ENCODE measurements at regions not wholly inside any gene's neighbourhood (a gene's known extent, or its start where the extent isn't known, plus 50 kb on each side); places are given as distances from the start of the nearest gene placed in this dataset.
"Not testable (repeated sequence)": the region's sequence is repeated elsewhere in the genome, so short reads cannot be mapped to it uniquely, and the experiment has no call there.

DNA sequence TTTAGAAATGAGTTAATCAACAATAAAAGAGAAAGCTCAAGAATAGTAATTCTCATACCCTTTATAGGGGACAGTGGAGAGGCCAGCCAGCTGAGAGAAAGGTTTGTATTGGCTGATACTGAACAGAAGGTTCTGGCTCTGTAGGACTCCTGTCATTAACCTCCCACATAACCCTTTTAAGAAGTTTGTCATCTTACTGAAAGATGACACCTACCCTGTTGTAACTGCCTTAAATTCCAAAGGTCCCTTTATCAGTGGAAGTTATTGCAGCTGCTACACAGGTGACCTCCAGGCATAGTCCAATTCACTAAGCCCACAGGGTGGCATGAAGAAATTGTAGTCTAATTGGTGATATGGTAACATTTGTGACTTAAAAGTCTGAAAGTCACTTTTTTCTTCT, 790.1 kb downstream of the TENT5A start:
- Mint-ChIP-seq H3K4me3 (no peak overlapping the region), H3K36me3 (ENCODE audit: low read depth) (no peaks in the 10 kb centered on the region), H3K27me3 (ENCODE audit: insufficient read depth) (no peaks in the 10 kb centered on the region), H3K4me1 (ENCODE audit: low read depth) (no peaks in the 10 kb centered on the region), H3K9me3 (no peaks in the 10 kb centered on the region), H3K27ac (no peak overlapping the region)
- no peak for TF ChIP-seq CTCF (IDR thresholded peaks at IDR 0.05)
- DNase-seq = no peak

DNA sequence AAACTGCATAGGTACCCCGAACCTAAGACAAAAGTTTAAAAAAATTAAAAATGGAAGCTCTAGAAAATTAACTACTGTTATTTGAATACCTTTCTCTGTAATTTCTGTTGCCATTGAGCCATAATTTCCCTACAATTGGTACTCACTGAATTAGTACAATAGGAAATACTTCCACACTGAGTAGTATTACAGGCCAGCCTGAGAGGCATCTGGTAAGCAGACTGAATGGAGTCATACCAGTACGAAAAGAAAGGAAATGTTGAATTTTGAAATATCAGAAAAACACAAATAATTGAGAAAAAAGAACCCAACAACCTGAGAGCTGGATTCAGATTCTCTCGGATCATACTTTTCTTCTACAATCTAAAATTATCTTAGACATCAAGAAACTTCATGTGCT, 791.3 kb downstream of the TENT5A start:
- no peaks in the 10 kb centered on the region for H3K36me3 Mint-ChIP-seq (ENCODE audit: low read depth)
- no peak for TF ChIP-seq CTCF (IDR thresholded peaks at IDR 0.05)
- H3K4me1 Mint-ChIP-seq (ENCODE audit: low read depth) = peaks cover 7% of the 10 kb centered on the region
- no peak overlapping the region for H3K4me3 Mint-ChIP-seq
- no peak overlapping the region for H3K27ac Mint-ChIP-seq
- H3K27me3 Mint-ChIP-seq (ENCODE audit: insufficient read depth) = no peaks in the 10 kb centered on the region
- H3K9me3 Mint-ChIP-seq = no peaks in the 10 kb centered on the region
- DNase-seq = no peak

- H3K9me3 Mint-ChIP-seq = no peaks in the 10 kb centered on the region
- no peak overlapping the region for H3K27ac Mint-ChIP-seq
- no peak for TF ChIP-seq CTCF (IDR thresholded peaks at IDR 0.05)
- no peaks in the 10 kb centered on the region for H3K36me3 Mint-ChIP-seq (ENCODE audit: low read depth)
- no peak overlapping the region for H3K4me3 Mint-ChIP-seq
- H3K4me1 Mint-ChIP-seq (ENCODE audit: low read depth) = peaks cover 7% of the 10 kb centered on the region
- H3K27me3 Mint-ChIP-seq (ENCODE audit: insufficient read depth) = no peaks in the 10 kb centered on the region
- DNase-seq = no peak
These were observed 793.4 kb downstream of the TENT5A start for GRCh38 chr6:80959034-80959433.

GRCh38 chr6:80956898-80957297, 795.6 kb downstream of the TENT5A start:
- Mint-ChIP-seq H3K4me3 (no peak overlapping the region), H3K27ac (no peak overlapping the region), H3K36me3 (ENCODE audit: low read depth) (no peaks in the 10 kb centered on the region), H3K9me3 (no peaks in the 10 kb centered on the region), H3K27me3 (ENCODE audit: insufficient read depth) (no peaks in the 10 kb centered on the region), H3K4me1 (ENCODE audit: low read depth) (peaks cover 7% of the 10 kb centered on the region)
- no peak for TF ChIP-seq CTCF (IDR thresholded peaks at IDR 0.05)
- no peak for DNase-seq

GRCh38 chr6:80952479-80952878, 800.0 kb downstream of the TENT5A start:
- H3K36me3 Mint-ChIP-seq (ENCODE audit: low read depth); H3K27ac Mint-ChIP-seq; H3K9me3 Mint-ChIP-seq; H3K4me3 Mint-ChIP-seq; DNase-seq; H3K4me1 Mint-ChIP-seq (ENCODE audit: low read depth); H3K27me3 Mint-ChIP-seq (ENCODE audit: insufficient read depth): not testable (repeated sequence)

DNA sequence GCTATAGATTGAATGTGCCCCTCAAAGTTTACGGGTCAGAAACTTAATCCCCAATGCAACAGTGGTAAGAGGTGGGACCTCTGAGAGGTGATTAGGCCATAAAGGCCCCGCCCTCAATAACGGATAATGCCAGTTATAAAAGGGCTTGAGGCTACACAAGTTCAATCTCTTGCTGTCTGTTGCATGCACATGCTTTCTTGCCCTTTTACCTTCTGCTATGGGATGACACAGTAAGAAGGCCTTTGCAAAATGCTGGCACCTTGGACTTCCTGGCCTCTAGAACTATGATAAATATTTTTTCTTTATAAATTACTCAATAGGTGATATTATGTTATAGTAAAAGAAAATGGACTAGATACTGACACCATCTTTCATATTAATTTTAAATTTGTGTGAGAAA, 806.1 kb downstream of the TENT5A start:
- Mint-ChIP-seq H3K27ac (no peak overlapping the region), H3K27me3 (ENCODE audit: insufficient read depth) (no peaks in the 10 kb centered on the region), H3K36me3 (ENCODE audit: low read depth) (no peaks in the 10 kb centered on the region), H3K9me3 (no peaks in the 10 kb centered on the region), H3K4me3 (no peak overlapping the region), H3K4me1 (ENCODE audit: low read depth) (no peaks in the 10 kb centered on the region)
- no peak for DNase-seq
- no peak for TF ChIP-seq CTCF (IDR thresholded peaks at IDR 0.05)
